Upper lobe of left lung (tissue), 4 donors: ENCODE measurements at regions not wholly inside any gene's neighbourhood (a gene's known extent, or its start where the extent isn't known, plus 50 kb on each side); places are given as distances from the start of the nearest gene placed in this dataset.

Experiments
- CTCF ChIP-seq, 6 experiments: fragments of 450-650 bp in 4 of 6; fragments of 200-600 bp in 2 of 6; sonication (generic) in 2 of 6; IDR thresholded peaks; one replicate each; pipeline ENCODE4 v1.5.1; 2016 to 2019; ENCODE audit warnings: antibody characterized with exemption in 6 of 6
- EP300 ChIP-seq, 4 donors: sonication (generic); formaldehyde crosslinking; IDR thresholded peaks; one replicate each; pipeline ENCODE4 v1.5.1; 2017; ENCODE audit warnings: antibody characterized with exemption in 4 of 4, control low read depth in 2 of 4
- POLR2A ChIP-seq, 4 donors: fragments of 450-650 bp; IDR thresholded peaks; one replicate each; pipeline ENCODE4 v1.5.1; 2016 to 2017; ENCODE audit warnings: antibody characterized with exemption in 4 of 4, mild to moderate bottlenecking in 2 of 4
- POLR2AphosphoS5 ChIP-seq, 2 donors: sonication (generic); formaldehyde crosslinking; IDR thresholded peaks; one replicate each; pipeline ENCODE4 v1.5.1; 2017; ENCODE audit warnings: antibody characterized with exemption in 2 of 2

GRCh38 chr9:106179191-106179590, 484.9 kb downstream of the TMEM38B start:
- TF ChIP-seq CTCF (IDR thresholded peaks at IDR 0.05) (no peak), POLR2A (IDR thresholded peaks at IDR 0.05) (no peak), POLR2AphosphoS5 (IDR thresholded peaks at IDR 0.05) (no peak), EP300 (IDR thresholded peaks at IDR 0.05) (no peak)
